Anterior cingulate cortex (tissue), 58 donors: ENCODE measurements at regions not wholly inside any gene's neighbourhood (a gene's known extent, or its start where the extent isn't known, plus 50 kb on each side); places are given as distances from the start of the nearest gene placed in this dataset.
A peak's percentile ranks its signal among the peaks of the same experiment; 100 is the strongest.

Experiments
- DNase-seq, 58 donors: peaks; one replicate each; lab custom pipeline; 2025; lab: John Stamatoyannopoulos, UW

DNA sequence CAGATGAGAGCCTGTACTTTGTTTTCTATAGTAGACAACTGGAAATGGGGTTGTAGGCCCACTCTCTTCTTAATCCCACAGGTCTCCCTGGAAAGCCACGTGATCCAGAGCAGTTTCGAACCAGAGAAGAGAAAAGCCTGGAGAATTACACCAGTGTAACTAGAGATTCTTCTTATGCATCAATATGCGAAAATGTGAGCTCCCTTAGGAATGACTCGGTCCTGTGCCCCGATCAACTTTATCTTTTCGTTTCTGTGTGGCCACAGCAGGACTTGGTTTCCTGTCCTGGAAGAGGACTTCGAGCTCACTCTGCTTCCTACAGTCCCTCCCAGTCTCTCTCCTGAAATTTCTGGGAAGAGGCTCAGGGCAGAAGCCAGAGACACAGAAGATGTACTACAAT is 73.8 kb upstream of the TPM1 start:
- no peak for DNase-seq

DNA sequence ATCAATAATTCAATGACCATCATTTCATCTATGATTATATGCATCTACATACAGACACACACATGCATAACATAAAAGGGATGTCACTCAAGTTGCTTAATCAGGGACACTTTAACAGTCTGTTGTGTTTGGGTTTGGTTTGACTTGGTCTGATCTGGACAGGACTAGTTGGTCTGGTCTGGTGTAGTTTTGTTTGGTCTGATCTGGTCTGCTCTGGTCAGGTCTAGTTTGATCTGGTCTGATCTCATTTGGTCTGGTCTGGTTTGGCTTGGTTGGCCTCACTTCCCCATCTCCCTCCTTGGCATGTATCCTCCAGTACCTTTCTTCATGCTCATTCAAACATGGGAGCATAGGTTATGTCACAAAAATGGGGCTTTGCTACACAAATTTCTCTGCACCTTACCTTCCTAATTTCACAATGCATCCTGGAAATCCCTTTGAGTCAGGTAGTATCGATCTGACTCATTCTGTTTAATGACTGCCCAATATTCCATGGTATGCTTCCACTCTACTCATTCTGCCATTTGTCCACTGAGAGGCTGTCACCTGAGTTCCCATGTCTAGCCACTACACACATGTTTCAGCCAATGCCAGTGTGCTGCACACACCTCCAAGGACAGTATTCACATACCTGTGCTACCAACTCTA is 73.0 kb upstream of the TPM1 start:
- DNase-seq = no peak

DNA sequence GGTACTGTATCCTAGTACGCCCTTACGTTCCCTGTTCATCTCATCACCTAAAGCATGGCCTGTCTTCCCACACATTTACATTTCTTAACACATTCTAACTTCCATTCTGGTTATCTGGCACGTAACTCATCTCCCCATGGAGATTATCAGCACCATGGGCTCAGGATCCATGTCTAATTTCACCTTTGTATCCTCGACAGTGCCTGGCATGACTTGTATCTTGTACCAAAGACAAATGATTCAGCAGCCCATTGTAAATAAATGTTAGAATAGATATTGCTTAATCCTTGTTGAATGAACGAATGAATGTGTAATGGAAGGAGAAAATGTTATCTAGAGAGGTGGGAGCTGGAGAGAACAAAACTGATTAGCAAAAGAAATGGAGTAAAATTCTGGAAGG is 69.7 kb upstream of the TPM1 start:
- no peak for DNase-seq

DNA sequence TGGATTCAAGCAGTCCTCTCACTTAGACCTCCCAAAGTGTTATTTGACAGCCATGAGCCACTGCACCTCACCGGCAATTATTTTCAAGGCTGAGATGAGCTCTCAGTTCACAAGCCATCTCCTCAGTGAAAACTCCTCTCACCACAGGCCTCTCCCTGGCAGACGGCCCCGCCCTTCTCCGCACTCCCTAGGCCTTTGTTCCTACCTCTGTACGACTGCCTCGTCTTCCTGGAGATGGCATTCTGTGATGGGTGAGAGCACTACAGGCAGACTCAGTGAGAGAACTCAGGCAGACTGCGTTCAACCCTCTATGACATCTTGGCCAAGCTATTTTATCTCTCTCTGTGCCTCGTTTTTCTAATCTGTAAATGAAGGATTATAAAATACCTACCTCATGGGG is 67.0 kb upstream of the TPM1 start:
- no peak for DNase-seq

DNA sequence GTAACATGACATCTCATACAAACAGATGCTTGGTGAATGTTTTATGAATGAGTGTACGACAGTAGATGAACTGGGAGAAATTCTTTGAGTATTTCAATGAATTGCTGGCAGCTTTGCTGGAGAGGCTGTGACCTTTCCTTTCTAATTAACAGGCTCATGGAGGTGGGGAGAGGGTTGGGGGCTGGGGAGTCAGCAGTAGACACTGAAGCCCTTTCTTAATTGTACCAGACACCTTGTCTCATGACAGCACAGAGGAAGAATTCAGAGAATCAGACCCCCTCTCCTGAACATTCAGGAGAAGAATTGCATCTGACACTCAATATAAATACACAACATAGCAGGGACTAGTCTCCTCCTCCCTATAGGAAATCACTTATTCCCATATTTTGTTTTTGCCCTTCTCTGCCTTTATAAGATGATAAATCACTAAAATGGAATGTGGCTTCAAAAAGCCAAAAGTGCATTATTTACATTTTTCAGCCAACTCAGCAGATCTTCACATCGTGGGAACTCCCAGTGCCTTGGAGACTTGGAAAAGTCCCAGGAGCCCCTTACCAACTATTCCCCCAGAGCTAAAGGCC is 66.2 kb upstream of the TPM1 start:
- DNase-seq = no peak

DNA sequence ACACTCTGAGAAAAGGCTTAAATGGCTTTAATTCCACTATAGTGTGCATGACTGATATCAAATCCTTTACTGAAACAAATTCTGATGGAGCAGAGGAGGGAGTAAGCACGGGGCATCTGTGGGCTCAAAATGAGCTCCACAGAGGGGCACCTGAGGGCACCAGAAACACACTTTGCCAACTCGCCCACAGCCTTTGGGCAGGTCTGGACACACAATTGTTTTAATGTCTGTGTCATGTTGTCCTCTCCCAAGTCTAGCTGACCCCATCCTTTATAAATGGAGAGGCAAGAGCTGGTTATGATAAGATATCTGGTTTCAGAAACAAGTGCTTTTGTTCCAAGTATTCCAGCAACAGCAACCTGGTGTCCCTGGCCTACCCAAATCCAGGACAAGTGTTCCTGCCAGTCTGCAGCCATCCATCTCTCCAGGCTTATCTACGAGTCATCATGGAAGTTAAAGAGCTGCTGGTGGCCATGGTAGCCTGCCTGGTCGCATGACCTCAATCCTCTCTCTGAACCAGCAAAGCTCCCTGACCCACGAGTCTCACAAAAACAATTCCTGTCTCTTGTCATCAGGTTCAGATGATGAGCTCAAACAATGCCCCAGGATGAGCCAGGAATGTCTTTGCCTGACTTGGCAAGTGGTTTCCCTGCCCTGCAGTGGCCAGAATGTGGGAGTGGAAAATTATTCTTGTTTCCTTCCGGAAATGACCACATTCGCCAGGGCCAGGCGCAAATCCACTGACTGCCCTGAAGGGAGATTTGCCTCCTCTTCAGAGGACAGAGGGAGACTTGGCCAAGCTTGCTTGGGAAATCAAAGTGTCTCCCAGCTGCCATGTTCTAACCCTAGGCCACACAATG is 64.4 kb upstream of the TPM1 start:
- no peak for DNase-seq

DNA sequence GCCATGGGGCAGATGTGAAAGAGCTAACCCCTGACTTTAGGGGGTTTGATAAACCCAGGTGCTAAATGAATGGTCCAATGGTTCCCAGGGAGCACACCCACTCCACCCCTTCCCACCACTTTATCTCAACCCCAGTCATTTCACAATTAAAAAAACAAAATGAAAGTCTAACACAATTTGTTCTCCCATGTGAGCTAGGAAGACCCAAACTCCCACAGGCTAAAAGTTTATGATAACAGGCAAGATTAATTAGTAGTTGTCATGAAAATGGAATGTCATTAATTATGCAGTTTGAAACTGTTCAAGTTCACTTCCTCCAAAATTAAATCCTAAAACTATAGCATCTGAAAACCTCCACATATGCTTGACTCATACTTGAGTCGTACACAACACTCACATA is 63.3 kb upstream of the TPM1 start:
- DNase-seq = no peak

DNA sequence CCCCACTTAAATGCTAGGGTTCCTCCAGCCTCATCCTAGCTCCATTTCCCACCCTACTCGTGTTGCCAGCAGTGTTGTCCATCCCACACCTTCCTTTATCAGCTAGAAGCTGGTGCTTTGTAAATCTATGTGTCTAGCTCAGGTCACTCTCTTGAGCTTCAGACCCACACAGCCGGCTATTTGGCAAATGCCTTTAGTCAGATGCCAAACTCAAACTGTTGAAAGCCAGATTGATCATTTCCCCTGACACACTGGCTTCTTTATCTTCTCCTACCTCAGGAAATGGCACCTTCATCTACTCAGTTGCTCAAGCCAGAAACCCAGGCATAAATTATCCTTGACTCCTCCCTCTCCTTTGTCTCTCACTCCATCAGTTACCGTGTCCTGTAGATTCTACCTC is 61.5 kb upstream of the TPM1 start:
- DNase-seq = no peak

DNA sequence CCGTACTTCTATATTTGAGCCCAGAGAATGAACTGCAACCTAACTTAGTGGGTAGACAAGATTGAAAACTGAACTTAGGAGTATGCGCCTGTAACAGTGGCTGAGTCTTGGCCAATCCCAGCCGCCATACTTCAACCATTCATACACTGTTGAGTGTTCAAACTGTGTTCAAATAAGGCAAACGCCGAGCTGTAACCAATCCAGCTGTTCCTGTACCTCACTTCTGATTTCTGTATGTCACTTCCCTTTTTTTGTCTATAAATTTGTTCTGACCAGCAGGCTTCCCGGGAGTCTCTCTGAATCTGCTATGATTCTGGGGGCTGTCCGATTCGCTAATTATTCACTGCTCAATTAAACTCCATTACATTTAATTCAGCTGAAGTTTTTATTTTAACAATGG is 58.6 kb upstream of the TPM1 start:
- no peak for DNase-seq

DNA sequence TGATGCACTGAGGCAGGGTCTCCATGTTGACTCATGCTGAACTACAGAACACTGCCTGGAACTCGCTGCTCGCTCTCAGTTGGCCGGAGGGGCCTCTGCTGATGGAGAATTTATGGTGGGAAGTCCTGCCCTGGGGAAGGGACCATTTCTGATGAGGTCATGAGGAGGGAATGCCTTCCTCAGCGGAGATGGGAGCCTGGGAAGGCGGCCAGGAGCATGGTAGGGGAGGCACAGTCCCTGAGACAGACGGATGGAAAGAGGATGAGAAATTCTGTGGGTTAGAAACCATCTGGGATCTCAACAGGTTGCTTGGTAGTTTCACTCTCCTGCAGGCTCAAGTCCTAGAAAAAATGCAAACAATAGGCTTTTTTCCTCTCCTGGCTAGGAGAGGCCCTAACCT is 56.8 kb upstream of the TPM1 start:
- DNase-seq = peak in 9 of 58 donors; percentile 2 to 38 (median 10)

DNA sequence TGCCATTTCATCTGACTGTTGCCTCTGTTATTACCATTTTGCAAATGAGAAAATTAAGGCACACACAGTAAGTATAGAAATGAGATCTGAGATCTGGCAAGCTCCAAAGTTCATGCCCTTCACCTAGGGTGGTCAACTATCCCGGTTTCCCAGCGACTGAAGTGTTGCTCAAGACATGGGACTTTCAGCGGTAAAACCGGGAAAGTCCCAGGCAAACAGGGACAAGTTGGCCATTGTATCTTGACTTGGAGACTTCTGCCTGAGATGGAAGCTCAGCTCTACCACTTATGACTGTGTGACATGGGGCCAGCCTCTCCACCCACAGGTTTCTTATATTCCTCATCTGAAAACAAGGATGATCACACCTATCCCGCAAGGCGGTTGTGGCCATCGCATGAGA is 55.6 kb upstream of the TPM1 start:
- DNase-seq = no peak

DNA sequence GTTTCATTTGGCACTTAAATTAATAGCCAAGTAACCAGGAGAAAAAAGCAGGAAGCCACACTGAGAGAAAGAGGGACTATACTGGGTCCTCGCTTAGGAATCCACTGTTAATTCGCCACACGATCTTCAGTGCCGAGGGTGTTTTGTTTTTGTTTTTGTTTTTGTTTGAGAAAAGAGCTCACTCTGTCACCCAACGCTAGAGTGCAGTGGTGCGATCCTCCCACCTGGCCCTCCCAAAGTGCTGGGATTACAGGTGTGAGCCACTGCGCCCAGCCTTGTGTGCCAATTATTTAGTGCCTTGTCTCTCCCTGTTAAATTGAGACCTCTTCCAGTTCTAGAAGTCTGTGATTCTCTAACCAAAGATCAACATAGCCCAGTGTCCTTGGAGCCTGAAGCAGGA is 53.8 kb upstream of the TPM1 start:
- no peak for DNase-seq

DNA sequence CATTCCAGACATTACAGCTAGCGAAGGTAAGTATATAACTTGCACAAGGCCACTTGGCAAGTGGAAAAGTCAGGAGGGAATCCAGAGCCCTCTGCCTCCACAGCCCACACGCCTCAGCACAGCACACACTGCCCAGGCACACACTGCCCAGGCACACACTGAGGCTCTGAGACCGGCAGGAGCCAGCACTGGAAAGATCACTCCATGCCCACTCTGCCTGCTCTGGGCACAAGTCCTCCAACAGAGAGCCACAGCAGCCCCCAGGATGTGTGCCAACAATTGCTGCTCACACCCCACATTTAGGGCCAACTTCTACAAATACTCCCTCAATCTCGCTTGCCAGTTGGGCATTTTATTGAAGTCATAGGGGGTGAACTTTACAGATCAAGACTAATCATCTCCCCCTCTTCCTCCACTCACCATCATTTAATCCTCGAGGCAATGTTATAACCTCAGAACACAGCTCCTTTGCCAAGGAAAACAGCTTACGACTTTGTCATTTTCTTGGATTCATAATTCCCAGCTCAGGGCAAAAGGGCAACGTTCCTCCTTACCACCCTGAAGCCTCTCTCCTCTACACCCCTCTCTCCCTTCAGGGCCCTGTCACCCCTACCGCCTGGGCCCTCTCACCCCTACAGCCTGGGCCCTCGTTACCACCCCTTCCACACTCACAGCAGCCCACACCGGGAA is 53.0 kb upstream of the TPM1 start:
- peak in 2 of 58 donors; percentile 1 to 6 for DNase-seq

DNA sequence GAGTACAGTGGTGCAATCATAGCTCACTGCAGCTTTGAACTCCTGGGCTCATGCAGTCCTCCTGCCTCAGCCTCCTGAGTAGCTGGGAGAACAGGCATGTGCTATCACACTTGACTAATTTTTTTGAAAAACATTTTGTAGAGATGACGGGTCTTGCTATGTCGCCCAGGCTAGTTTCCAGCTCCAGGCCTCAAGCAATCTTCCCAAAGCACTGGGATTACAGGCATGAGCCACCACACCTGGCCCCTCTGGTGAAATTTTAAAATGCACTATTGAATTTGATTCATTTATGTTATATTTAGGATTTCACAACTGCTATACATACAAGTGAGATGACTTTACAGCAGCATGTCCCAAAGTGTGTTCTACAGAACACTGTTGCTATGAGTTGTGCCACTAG is 50.8 kb upstream of the TPM1 start:
- DNase-seq = no peak

DNA sequence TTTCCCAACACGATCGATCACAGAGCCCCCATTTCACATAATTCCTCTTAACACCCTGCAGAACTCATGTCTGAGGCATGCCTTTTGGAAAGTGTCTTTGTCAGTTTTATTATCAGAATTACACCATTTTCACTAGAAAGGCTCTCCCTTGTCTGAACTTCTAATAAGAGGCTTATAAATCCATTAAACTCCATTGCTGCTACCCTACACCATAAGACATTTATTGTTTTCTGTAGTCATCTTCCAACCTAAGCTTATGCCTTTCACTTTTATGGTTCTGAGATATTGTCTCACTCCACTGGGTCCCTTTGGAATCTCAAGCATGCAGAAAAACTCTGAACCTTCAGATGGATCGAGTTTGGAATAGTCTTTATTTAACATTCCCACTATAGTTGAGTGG is 50.2 kb upstream of the TPM1 start:
- no peak for DNase-seq
